ENCODE measurements at regions not wholly inside any gene's neighbourhood (a gene's known extent, or its start where the extent isn't known, plus 50 kb on each side); places are given as distances from the start of the nearest gene placed in this dataset.
"Not testable (repeated sequence)": the region's sequence is repeated elsewhere in the genome, so short reads cannot be mapped to it uniquely, and the experiment has no call there.

GRCh38 chr13:18600366-18600765, 581.3 kb downstream of the TUBA3C start:
- not testable (repeated sequence) for TF ChIP-seq CTCF, EP300 (IDR thresholded peaks at IDR 0.05)

Data from tibial nerve (tissue), 4 donors.